HFF-Myc (cell line): ENCODE measurements at regions not wholly inside any gene's neighbourhood (a gene's known extent, or its start where the extent isn't known, plus 50 kb on each side); places are given as distances from the start of the nearest gene placed in this dataset.

Experiments used
- DNase-seq: peaks from one replicate; pipeline ENCODE4 v3.0.0-alpha.2; 2011; ENCODE audit warnings: low read depth; ENCODE audit errors: extremely low read depth
- H3K4me3 ChIP-seq: replicated peaks from 2 replicates; pipeline ENCODE4 v1.5.1; 2011; ENCODE audit warnings: low read depth, mild to moderate bottlenecking, control low read depth, low read length
- TF ChIP-seq, protein P1 (sequence below): IDR thresholded peaks from 2 replicates; pipeline ENCODE4 v1.5.1; 2012; ENCODE audit warnings: mild to moderate bottlenecking, low read depth, low read length, control low read depth; ENCODE audit errors: missing control alignments

DNA sequence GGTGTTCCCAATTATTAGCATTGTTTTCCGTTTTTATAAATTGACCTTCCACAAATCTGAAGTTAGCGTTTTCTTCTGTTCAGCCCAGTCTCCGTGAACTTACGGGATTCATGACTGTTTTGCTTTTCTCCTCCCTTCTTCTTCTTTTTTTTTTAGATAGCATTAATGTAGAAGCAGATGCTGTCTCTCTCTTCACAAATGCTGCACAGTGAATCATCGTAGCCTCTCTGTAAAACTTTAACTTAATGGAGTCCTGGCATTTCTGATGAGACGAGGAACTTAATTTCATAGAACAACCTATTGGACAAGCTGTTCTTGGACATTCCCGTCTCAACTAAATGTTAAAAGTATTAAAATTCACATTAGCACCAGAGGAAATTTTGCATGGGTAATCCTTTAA lies 138.0 kb upstream of the EEF1E1 start:
- TF ChIP-seq, protein P1, sequence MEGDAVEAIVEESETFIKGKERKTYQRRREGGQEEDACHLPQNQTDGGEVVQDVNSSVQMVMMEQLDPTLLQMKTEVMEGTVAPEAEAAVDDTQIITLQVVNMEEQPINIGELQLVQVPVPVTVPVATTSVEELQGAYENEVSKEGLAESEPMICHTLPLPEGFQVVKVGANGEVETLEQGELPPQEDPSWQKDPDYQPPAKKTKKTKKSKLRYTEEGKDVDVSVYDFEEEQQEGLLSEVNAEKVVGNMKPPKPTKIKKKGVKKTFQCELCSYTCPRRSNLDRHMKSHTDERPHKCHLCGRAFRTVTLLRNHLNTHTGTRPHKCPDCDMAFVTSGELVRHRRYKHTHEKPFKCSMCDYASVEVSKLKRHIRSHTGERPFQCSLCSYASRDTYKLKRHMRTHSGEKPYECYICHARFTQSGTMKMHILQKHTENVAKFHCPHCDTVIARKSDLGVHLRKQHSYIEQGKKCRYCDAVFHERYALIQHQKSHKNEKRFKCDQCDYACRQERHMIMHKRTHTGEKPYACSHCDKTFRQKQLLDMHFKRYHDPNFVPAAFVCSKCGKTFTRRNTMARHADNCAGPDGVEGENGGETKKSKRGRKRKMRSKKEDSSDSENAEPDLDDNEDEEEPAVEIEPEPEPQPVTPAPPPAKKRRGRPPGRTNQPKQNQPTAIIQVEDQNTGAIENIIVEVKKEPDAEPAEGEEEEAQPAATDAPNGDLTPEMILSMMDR = no peak
- no peak overlapping the region for H3K4me3 ChIP-seq
- DNase-seq = no peak

DNA sequence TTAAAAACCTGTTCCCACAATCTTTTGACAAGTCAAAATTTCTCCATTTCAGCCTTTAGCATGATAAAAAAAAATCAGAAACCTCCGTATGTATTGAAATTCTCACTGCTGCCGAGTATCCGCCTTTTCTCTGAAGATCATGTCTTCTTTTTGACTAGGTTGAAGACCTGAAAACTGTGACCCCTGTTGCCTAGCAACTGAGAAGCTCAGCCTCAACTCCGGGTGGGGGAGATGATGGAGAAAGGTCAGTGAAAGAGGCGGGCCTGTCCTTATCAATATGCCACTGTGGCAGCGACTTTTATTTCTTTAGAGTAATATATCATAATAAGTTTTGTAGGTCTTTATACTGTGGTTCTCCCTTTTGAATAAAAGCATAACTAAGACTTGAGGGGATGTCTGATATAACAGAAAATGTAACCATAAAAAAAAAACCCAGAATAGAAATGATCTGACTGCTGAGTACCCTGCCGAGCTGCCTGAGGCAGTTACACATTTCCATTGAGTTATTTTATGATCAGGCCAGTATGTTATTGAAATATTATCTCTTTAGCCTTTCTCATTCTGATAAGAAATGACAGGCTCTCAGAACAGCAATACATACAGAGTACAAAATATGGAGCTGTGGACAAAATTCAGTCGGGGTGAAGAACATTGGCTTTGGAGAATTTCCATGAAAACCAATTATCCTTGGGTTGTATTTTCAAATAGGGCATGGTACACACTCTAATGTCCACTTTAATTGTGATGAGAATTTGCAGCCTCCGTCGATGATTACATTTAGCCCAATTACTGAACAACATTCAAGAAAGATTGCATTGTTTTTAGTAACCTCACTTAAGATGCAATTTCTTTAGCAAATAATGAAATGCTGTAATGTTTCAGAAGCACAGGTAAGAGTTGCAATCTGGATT lies 136.7 kb upstream of the EEF1E1 start:
- no peak for DNase-seq
- H3K4me3 ChIP-seq = no peak overlapping the region
- TF ChIP-seq, protein P1 = no peak

DNA sequence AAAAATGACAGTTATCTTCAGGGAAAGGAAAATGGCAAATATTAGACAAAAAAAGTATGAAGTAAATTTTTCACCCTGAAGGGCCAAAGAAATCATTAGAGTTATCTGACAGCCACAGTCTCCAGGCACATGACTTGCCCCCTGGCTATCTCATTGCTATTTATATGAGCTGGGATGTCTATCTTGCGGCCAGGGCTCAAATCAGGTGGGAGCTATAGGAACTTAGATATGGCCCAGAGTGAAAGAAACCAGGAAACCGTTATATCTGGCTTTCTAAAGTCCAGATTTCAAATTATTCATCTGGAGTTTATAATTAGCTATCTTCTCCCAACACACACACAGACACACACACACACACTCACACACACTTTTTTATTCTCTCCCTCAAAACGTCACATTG lies 135.3 kb upstream of the EEF1E1 start:
- no peak for DNase-seq
- H3K4me3 ChIP-seq = no peak overlapping the region
- TF ChIP-seq, protein P1 = no peak

DNA sequence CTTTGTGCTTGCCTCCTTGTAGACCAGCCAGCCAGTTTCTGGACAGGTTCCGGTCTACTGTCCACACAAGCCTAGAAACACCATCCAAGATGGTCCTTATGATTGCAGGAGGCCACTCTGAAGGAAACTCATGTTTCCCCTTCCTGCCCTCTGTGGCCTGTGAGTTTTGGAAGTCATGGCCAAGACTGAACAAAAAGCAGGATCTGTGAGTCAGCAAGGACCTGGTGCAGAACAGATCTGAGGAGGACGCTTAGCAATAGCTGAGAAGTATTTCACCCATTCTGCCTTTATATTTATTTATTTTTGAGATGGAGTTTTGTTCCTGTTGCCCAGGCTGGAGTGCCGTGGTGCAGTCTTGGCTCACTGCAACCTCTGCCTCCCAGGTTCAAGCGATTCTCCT lies 134.6 kb upstream of the EEF1E1 start:
- H3K4me3 ChIP-seq = no peak overlapping the region
- DNase-seq = no peak
- TF ChIP-seq, protein P1 = no peak

DNA sequence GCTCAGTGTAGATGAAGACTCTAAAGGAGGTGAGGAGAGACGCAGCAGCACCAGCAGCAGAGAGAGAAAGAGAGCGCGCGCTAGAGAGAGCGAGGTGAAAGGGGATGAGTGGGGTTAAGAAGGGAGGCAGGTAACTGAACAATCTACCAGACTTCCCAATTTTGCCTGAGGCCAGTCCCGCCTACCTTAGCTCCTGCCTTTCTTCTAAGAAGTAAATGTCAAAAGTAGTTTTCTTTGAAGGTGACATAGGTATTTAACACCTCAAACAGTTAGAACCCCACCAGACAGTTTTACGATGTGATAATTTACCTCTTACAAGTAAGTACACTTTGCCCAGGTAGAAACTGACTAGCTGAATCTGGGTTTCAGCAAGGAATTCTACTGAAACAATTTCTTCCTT lies 132.0 kb upstream of the EEF1E1 start:
- no peak overlapping the region for H3K4me3 ChIP-seq
- TF ChIP-seq, protein P1 = no peak
- DNase-seq = no peak

DNA sequence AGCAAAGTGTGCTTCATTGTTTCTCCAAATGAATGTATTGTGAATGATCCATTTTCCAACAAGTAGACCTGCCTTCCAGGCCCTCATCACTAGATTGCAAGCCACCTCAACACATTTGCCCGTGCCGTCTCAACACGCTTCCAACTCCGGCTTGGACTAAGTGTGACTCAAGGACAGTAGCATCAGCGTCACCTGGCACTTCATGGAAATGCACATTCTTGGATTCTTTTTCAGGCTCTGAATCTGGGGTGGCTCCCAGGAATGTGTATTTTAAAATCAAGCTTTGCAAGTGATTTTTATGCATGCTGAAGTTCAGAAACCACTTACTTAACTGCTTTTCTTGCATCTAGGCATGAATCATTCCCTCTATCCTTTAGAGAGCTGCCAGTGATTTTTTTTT lies 129.6 kb upstream of the EEF1E1 start:
- TF ChIP-seq, protein P1 = no peak
- H3K4me3 ChIP-seq = no peak overlapping the region
- no peak for DNase-seq
